ENCODE measurements at regions not wholly inside any gene's neighbourhood (a gene's known extent, or its start where the extent isn't known, plus 50 kb on each side); places are given as distances from the start of the nearest gene placed in this dataset.

- Histone ChIP-seq H3K9ac (ENCODE audit: low read length) (no peak overlapping the region), H3K9me3 (ENCODE audit: insufficient read depth, low read length) (no peaks in the 10 kb centered on the region), H2AFZ (ENCODE audit: low read depth, low read length, severe bottlenecking) (no peak overlapping the region), H3K27ac (ENCODE audit: low read depth, low read length) (no peak overlapping the region), H3K79me2 (ENCODE audit: insufficient read depth, low read length) (no peaks in the 10 kb centered on the region), H3F3A (ENCODE audit: insufficient read depth) (no peaks in the 10 kb centered on the region), H3K36me3 (ENCODE audit: low read length) (no peaks in the 10 kb centered on the region), H3K9me2 (replicated peaks; ENCODE audit: insufficient read depth, low read length) (no peaks in the 10 kb centered on the region), H3K27me3 (ENCODE audit: low read length) (no peaks in the 10 kb centered on the region), H3K4me2 (ENCODE audit: low read depth, low read length, poor library complexity, severe bottlenecking) (no peak overlapping the region), H3K4me3 (ENCODE audit: insufficient read depth, low read length, poor library complexity, severe bottlenecking) (no peak overlapping the region), H4K20me1 (ENCODE audit: low read depth, low read length) (no peaks in the 10 kb centered on the region)
- TF ChIP-seq CTCF (IDR thresholded peaks at IDR 0.05; ENCODE audit: insufficient read depth, low read length, poor library complexity, severe bottlenecking) (no peak), EZH2phosphoT487 (conservative IDR thresholded peaks at IDR 0.05; ENCODE audit: low read length) (no peak)
Measured at GRCh38 chr3:34150992-34151391, 352.6 kb downstream of the PDCD6IP start.

GRCh38 chr3:34152656-34153055 is 354.2 kb downstream of the PDCD6IP start:
- H3F3A ChIP-seq (ENCODE audit: insufficient read depth), result no peaks in the 10 kb centered on the region
- no peak overlapping the region for H2AFZ ChIP-seq (ENCODE audit: low read depth, low read length, severe bottlenecking)
- H3K27ac ChIP-seq (ENCODE audit: low read depth, low read length), result no peak overlapping the region
- H3K27me3 ChIP-seq (ENCODE audit: low read length), result no peaks in the 10 kb centered on the region
- no peaks in the 10 kb centered on the region for H3K36me3 ChIP-seq (ENCODE audit: low read length)
- H3K9ac ChIP-seq (ENCODE audit: low read length), result no peak overlapping the region
- no peak overlapping the region for H3K4me3 ChIP-seq (ENCODE audit: insufficient read depth, low read length, poor library complexity, severe bottlenecking)
- TF ChIP-seq CTCF (IDR thresholded peaks at IDR 0.05; ENCODE audit: insufficient read depth, low read length, poor library complexity, severe bottlenecking), result no peak
- TF ChIP-seq EZH2phosphoT487 (conservative IDR thresholded peaks at IDR 0.05; ENCODE audit: low read length), result no peak
- H4K20me1 ChIP-seq (ENCODE audit: low read depth, low read length), result no peaks in the 10 kb centered on the region
- no peak overlapping the region for H3K4me2 ChIP-seq (ENCODE audit: low read depth, low read length, poor library complexity, severe bottlenecking)
- no peaks in the 10 kb centered on the region for H3K79me2 ChIP-seq (ENCODE audit: insufficient read depth, low read length)
- H3K9me3 ChIP-seq (ENCODE audit: insufficient read depth, low read length), result no peaks in the 10 kb centered on the region
- no peaks in the 10 kb centered on the region for H3K9me2 ChIP-seq (replicated peaks; ENCODE audit: insufficient read depth, low read length)

- no peak overlapping the region for H3K27ac ChIP-seq (ENCODE audit: low read depth, low read length)
- H3K27me3 ChIP-seq (ENCODE audit: low read length), result no peaks in the 10 kb centered on the region
Measured at GRCh38 chr3:34155108-34155507, 356.7 kb downstream of the PDCD6IP start.

More at GRCh38 chr3:34155108-34155507, 356.7 kb downstream of the PDCD6IP start:
- H4K20me1 ChIP-seq (ENCODE audit: low read depth, low read length), result no peaks in the 10 kb centered on the region
- H3K9me2 ChIP-seq (replicated peaks; ENCODE audit: insufficient read depth, low read length), result no peaks in the 10 kb centered on the region
- no peak overlapping the region for H3K9ac ChIP-seq (ENCODE audit: low read length)
- H3K4me2 ChIP-seq (ENCODE audit: low read depth, low read length, poor library complexity, severe bottlenecking), result no peak overlapping the region
- TF ChIP-seq EZH2phosphoT487 (conservative IDR thresholded peaks at IDR 0.05; ENCODE audit: low read length) (no peak), CTCF (IDR thresholded peaks at IDR 0.05; ENCODE audit: insufficient read depth, low read length, poor library complexity, severe bottlenecking) (no peak)
- no peak overlapping the region for H2AFZ ChIP-seq (ENCODE audit: low read depth, low read length, severe bottlenecking)
- H3K4me3 ChIP-seq (ENCODE audit: insufficient read depth, low read length, poor library complexity, severe bottlenecking), result no peak overlapping the region
- no peaks in the 10 kb centered on the region for H3K79me2 ChIP-seq (ENCODE audit: insufficient read depth, low read length)
- H3F3A ChIP-seq (ENCODE audit: insufficient read depth), result no peaks in the 10 kb centered on the region
- H3K36me3 ChIP-seq (ENCODE audit: low read length), result no peaks in the 10 kb centered on the region
- H3K9me3 ChIP-seq (ENCODE audit: insufficient read depth, low read length), result no peaks in the 10 kb centered on the region
